Heart left ventricle (tissue), 16 donors: ENCODE measurements at regions not wholly inside any gene's neighbourhood (a gene's known extent, or its start where the extent isn't known, plus 50 kb on each side); places are given as distances from the start of the nearest gene placed in this dataset.

ENCODE experiments used
- ATAC-seq, 4 donors: fragments of 200-7000 bp; cut with Tn5 transposase; one replicate each; pipeline ENCODE4 v1.9.1; 2020 to 2022; ENCODE audit warnings: moderate library complexity in 4 of 4, mild to moderate bottlenecking in 3 of 4, moderate number of reproducible peaks in 1 of 4
- DNase-seq, 5 donors: peaks; one replicate each; pipeline ENCODE4 v3.0.0-alpha.2; 2020
- H3K27ac ChIP-seq, 12 donors: fragments of 200-600 bp; sonication (generic) in 4 of 12; one replicate each; pipeline versions ENCODE4 v1.5.0 to v1.8.0; 2016 to 2022; ENCODE audit warnings: mild to moderate bottlenecking in 2 of 12
- H3K27me3 ChIP-seq, 9 donors: fragments of 200-600 bp; sonication (generic) in 2 of 9; one replicate each; pipeline versions ENCODE4 v1.5.1 to v1.8.0; 2016 to 2022; ENCODE audit warnings: mild to moderate bottlenecking in 3 of 9
- H3K36me3 ChIP-seq, 9 donors: fragments of 200-600 bp; sonication (generic) in 2 of 9; one replicate each; pipeline versions ENCODE4 v1.5.0 to v1.8.0; 2018 to 2022; ENCODE audit warnings: mild to moderate bottlenecking in 2 of 9
- H3K4me1 ChIP-seq, 12 donors: fragments of 200-600 bp; sonication (generic) in 4 of 12; one replicate each; pipeline versions ENCODE4 v1.5.0 to v1.8.0; 2016 to 2022; ENCODE audit warnings: mild to moderate bottlenecking in 3 of 12
- H3K4me3 ChIP-seq, 12 donors: fragments of 200-600 bp; sonication (generic) in 4 of 12; one replicate each; pipeline versions ENCODE4 v1.5.0 to v1.8.0; 2017 to 2022; ENCODE audit warnings: mild to moderate bottlenecking in 9 of 12, moderate library complexity in 4 of 12
- H3K9me3 ChIP-seq, 12 donors: fragments of 200-600 bp; sonication (generic) in 4 of 12; one replicate each; pipeline versions ENCODE4 v1.5.0 to v1.8.0; 2016 to 2022; ENCODE audit warnings: mild to moderate bottlenecking in 1 of 12
- POLR2A ChIP-seq, 2 donors: fragments of 450-650 bp; IDR thresholded peaks; one replicate each; pipeline ENCODE4 v1.6.1; 2017; ENCODE audit warnings: antibody characterized with exemption in 2 of 2, mild to moderate bottlenecking in 2 of 2, moderate library complexity in 2 of 2
- WGBS, 4 donors: extraction: QIAGEN DNeasy Blood & Tissue Kit in 2 of 4; methylation state at CpG; one replicate each; pipeline versions ENCODE4 v1.1.5 to v1.1.7; 2013 to 2018; 5-methylcytosine and 5-hydroxymethylcytosine counted together
- intact Hi-C, 10 donors: fragments of 100-400 bp; cut with DNase I; formaldehyde crosslinking; loops; one replicate each; pipeline versions ENCODE4 v1.11.1 to v1.14.2; 2022
- TF ChIP-seq, protein P1 (sequence below), 12 donors: fragments of 200-600 bp; sonication (generic) in 4 of 12; IDR thresholded peaks; one replicate each; pipeline versions ENCODE4 v1.5.0 to v1.8.0; 2018 to 2022; ENCODE audit warnings: antibody characterized with exemption in 12 of 12, mild to moderate bottlenecking in 5 of 12
- donor health status: ischemic (EF 13 %, LVEDD 7.1; RV severe dilation, severe dysfunction).
- donor health status: healthy with polysubstance abuse.
- donor health status: DM: no; HTN: yes; CAD: no.
- donor health status: DM: no; HTN: no; CAD: no.
- donor health status: ischemic (EF 25% LVEDD 6.9; RV normal size, moderate dysfunction).
- donor health status: ischemic (EF 25% LVEDD 5.7; RV mildly dilated, moderate dysfunction).
- donor health status: healthy.
- donor health status: DM: yes; HTN: yes; CAD: no.
- donor health status: ischemic (EF 35%, LVEDD 5.7; RV mildly dilated, moderate dysfunction).
- donor health status: nonischemic (EF 11% LVEDD 7.7; RV severe dilation, severe dysfunction).
- donor health status: DM: yes; HTN: yes; CAD: no.
- donor health status: PGD.
- donor health status: ischemic (EF 29% LVEDD 5.4; RV normal size, mild dysfunction).
- donor health status: nonischemic (EF 23%, LVEDD 6.1; RV moderate dilation, normal function).

DNA sequence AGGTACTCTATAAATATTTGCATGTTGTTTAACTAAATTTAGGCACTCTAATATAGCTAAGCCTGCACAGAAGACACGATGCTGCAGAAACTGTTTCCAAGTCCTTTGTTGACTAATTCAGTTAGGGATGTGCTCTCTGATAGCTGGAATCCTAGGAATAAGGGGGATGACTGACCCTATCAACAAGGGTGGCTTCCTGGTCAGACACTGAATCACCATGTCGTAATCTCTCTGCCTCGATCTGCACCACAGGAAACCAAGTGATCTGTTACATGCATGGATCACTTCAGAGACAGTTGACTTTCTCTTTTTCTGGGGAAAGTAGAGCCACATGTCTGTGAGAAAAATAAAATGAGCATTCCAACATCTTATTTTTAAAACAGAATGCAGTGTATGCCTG, 169.1 kb downstream of the GUCY2F start:
- H3K4me3 ChIP-seq = no peak overlapping the region
- ATAC-seq = no peak
- no peak overlapping the region for H3K27ac ChIP-seq
- TF ChIP-seq POLR2A (IDR thresholded peaks at IDR 0.05) = no peak
- TF ChIP-seq, protein P1, sequence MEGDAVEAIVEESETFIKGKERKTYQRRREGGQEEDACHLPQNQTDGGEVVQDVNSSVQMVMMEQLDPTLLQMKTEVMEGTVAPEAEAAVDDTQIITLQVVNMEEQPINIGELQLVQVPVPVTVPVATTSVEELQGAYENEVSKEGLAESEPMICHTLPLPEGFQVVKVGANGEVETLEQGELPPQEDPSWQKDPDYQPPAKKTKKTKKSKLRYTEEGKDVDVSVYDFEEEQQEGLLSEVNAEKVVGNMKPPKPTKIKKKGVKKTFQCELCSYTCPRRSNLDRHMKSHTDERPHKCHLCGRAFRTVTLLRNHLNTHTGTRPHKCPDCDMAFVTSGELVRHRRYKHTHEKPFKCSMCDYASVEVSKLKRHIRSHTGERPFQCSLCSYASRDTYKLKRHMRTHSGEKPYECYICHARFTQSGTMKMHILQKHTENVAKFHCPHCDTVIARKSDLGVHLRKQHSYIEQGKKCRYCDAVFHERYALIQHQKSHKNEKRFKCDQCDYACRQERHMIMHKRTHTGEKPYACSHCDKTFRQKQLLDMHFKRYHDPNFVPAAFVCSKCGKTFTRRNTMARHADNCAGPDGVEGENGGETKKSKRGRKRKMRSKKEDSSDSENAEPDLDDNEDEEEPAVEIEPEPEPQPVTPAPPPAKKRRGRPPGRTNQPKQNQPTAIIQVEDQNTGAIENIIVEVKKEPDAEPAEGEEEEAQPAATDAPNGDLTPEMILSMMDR (IDR thresholded peaks at IDR 0.05) = no peak
- no peaks in the 10 kb centered on the region for H3K4me1 ChIP-seq
- DNase-seq = no peak
- H3K9me3 ChIP-seq = peaks cover 0 to 13% (median 0%) of the 10 kb centered on the region in 12 donors
- whole genome bisulfite sequencing, 4 donors = 24 to 50% (median 37%) methylated on average over 3 of the region's 3 CpGs
- intact Hi-C loops = no loop called here
- H3K27me3 ChIP-seq = peaks cover 0 to 6% (median 0%) of the 10 kb centered on the region in 9 donors
- no peaks in the 10 kb centered on the region for H3K36me3 ChIP-seq

DNA sequence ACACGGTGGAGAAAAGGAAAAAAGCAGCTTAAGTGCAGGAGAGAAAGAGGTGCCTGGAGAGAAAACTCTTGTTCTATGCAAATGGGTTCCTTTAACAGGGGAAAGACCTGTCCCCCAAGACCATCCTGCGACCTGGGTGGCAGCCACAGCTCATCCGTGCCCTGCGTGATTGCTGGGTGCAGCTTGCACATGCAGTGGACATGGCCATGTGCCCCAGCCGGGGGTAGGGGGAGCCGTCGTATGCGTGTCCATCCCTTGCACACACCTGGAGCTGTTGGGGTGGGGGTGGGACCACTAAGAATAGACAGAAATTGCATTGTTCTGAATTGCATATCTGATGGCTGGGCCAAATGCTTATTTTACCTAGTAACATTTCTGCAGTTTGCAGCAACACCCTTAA, 171.9 kb downstream of the GUCY2F start:
- H3K36me3 ChIP-seq = no peaks in the 10 kb centered on the region
- ATAC-seq = no peak
- TF ChIP-seq, protein P1 (IDR thresholded peaks at IDR 0.05) = no peak
- TF ChIP-seq POLR2A (IDR thresholded peaks at IDR 0.05) = no peak
- no peaks in the 10 kb centered on the region for H3K4me1 ChIP-seq
- H3K9me3 ChIP-seq = peaks cover 0 to 3% (median 0%) of the 10 kb centered on the region in 12 donors
- no peak overlapping the region for H3K27ac ChIP-seq
- WGBS, 4 donors = 80 to 91% (median 83%) methylated on average over 8 of the region's 8 CpGs
- peaks cover 0 to 13% (median 0%) of the 10 kb centered on the region in 9 donors for H3K27me3 ChIP-seq
- H3K4me3 ChIP-seq = no peak overlapping the region
- no peak for DNase-seq
- intact Hi-C loops = no loop called here

DNA sequence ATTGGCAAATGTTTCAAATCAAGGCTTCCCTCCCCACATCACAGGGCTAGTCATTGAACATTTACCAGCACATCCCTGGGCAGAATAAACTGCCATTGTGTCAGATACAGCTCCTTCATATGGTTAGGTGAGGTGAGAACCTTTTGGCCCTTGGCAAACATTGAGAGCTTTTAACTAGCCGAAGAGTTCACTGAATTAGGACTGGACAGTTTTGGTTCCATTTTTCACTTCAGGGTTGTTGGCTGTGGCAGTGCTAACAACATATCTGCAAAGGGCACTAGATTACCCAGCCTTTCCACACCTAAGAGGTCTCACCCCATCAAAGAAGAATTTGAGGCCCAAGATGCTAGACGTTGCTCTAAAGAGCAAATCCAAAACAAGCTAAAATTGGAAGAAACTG, 180.7 kb downstream of the GUCY2F start:
- Histone ChIP-seq H3K4me1 (no peaks in the 10 kb centered on the region), H3K27me3 (peaks cover 0 to 27% (median 0%) of the 10 kb centered on the region in 9 donors), H3K36me3 (no peaks in the 10 kb centered on the region), H3K27ac (no peak overlapping the region), H3K9me3 (no peaks in the 10 kb centered on the region), H3K4me3 (no peak overlapping the region)
- 63 to 79% (median 73%) methylated on average over 2 of the region's 2 CpGs for WGBS, 4 donors
- DNase-seq (no peak), ATAC-seq (no peak)
- intact Hi-C loops = no loop called here
- TF ChIP-seq, protein P1 (IDR thresholded peaks at IDR 0.05) = no peak
- TF ChIP-seq POLR2A (IDR thresholded peaks at IDR 0.05) = no peak

DNA sequence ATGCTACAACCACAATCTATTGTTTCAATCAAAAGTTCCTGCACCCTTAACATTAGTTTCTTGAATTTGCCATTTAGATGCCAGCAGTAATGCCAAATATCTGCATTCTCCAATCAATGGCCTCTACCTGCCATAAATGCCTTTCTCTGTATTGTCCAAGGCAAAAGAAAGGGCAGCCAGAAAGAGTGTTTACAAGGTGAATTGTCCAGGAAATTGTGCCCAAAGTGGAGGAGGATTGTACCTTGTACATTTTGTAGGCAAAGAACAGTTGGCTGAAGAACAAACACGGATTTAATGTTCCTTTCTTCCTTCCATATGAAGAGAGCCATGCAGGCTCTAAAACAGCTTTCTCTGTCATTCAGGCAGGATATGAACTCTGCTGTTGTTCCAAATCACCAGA, 181.5 kb downstream of the GUCY2F start:
- H3K27ac ChIP-seq = no peak overlapping the region
- no peaks in the 10 kb centered on the region for H3K4me1 ChIP-seq
- H3K36me3 ChIP-seq = no peaks in the 10 kb centered on the region
- no peak for DNase-seq
- TF ChIP-seq, protein P1 (IDR thresholded peaks at IDR 0.05) = no peak
- no peak for TF ChIP-seq POLR2A (IDR thresholded peaks at IDR 0.05)
- no peaks in the 10 kb centered on the region for H3K9me3 ChIP-seq
- H3K4me3 ChIP-seq = no peak overlapping the region
- peaks cover 0 to 33% (median 0%) of the 10 kb centered on the region in 9 donors for H3K27me3 ChIP-seq
- intact Hi-C loops = no loop called here
- no peak for ATAC-seq
- 32 to 61% (median 58%) methylated on average over 1 of the region's 1 CpG for WGBS, 4 donors
